ENCODE measurements at regions not wholly inside any gene's neighbourhood (a gene's known extent, or its start where the extent isn't known, plus 50 kb on each side); places are given as distances from the start of the nearest gene placed in this dataset.

DNA sequence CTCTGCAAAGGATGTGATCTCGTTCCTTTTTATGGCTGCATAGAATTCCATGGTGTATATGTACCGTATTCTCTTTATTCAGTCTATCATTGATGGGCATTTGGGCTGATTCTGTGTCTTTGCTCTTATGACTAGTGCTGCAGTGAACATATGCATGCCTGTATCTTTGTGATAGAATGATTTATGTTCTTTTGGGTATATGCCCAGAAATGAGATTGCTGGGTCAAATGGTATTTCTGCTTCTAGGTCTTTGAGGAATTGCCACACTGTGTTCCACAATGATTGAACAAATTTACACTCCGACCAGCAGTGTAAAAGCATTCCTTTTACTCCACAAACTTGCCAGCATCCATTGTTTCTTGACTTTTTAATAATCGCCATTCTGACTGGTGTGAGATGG, 60.2 kb upstream of the ADORA2B start:
- TF ChIP-seq, protein P1, sequence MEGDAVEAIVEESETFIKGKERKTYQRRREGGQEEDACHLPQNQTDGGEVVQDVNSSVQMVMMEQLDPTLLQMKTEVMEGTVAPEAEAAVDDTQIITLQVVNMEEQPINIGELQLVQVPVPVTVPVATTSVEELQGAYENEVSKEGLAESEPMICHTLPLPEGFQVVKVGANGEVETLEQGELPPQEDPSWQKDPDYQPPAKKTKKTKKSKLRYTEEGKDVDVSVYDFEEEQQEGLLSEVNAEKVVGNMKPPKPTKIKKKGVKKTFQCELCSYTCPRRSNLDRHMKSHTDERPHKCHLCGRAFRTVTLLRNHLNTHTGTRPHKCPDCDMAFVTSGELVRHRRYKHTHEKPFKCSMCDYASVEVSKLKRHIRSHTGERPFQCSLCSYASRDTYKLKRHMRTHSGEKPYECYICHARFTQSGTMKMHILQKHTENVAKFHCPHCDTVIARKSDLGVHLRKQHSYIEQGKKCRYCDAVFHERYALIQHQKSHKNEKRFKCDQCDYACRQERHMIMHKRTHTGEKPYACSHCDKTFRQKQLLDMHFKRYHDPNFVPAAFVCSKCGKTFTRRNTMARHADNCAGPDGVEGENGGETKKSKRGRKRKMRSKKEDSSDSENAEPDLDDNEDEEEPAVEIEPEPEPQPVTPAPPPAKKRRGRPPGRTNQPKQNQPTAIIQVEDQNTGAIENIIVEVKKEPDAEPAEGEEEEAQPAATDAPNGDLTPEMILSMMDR (IDR thresholded peaks at IDR 0.05): no peak
- TF ChIP-seq POLR2A (IDR thresholded peaks at IDR 0.05): no peak

Data from heart left ventricle (tissue), 13 donors.